Glomerular visceral epithelial cell (primary cell): ENCODE measurements at regions not wholly inside any gene's neighbourhood (a gene's known extent, or its start where the extent isn't known, plus 50 kb on each side); places are given as distances from the start of the nearest gene placed in this dataset.

ENCODE experiments used
- DNase-seq: peaks from one replicate; pipeline ENCODE4 v3.0.0-alpha.2; 2016; ENCODE audit errors: extremely low spot score

- DNase-seq, result no peak
Observed at GRCh38 chr17:77488531-77489238, 347.9 kb downstream of the SEC14L1 start.

DNA sequence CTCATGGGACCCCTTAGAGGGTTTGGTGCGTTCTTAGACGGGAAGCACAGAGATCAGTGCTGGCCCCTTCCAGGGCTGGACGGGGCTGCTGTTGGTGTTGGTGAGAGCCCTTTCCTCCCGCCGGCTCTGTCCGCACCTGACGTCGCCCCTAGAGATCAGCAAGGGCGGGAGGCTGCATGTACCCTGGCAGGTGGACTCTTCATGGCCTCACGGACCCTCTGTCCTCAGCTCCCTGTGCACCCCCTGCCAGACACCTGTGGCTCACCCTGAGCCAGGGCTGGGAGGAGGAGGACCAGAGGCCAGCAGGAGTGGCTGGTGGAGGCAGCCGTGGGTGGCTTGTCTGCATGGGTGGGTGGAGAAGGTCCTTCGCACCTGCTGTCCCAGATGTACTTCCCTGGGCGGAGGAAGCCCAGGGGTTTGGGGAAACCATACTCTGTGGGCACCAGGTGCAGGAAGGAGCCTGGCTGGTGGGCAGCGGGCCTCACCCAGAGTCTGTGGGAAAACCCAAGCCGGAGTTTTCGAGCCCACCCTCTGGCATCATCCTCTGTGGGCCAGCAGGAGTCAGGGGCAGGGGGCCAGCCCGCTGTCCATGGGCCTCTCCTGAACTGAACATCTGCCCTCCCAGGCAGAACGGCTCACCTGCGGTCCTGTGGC lies 348.6 kb downstream of the SEC14L1 start:
- DNase-seq, result no peak

DNA sequence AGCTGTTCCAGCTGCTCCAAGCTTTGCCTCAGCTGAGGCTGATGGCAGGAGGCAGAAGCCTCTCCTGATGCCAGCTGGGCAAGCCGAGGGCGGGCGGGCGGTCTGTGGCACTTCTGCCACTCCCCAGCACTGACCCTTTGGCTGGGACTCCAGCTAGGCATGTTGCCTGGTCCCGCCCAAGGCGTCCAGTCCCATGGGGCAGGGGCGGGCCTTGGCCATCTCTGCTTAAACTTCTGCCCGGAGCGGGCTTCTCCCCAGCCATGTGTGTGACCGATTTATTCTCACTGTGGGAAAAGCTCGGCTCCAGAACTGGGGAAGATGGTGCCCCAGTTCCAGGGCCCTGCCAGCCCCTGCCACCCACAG lies 349.1 kb downstream of the SEC14L1 start:
- DNase-seq, result no peak

- no peak for DNase-seq
Observed at GRCh38 chr17:77490361-77491183, 349.8 kb downstream of the SEC14L1 start.

DNA sequence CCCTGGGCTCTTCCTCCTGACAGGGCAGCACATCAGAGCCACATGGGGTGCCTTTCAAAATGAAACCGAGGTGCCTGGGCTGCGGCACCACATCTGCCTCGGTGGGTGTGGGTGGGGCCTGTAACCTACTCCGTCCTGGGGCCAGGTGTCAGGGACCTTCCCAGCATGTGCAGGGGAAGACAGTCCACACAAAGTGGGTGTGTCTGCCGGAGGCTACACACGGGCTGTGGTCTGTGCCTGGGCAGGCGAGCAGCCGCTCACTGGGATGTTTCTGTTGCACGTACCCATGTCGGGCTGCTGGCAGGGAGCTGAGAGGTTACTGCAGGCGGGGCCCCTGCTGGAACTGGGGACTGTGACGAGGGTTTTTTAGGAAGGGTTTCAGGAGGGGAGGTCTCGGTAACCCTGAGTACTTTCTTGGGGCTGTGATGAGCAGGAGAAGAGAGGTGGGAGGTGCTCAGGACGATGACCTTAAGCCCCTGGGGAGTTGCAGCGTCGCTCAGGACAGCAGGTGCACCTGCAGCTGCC lies 351.2 kb downstream of the SEC14L1 start:
- DNase-seq, result no peak

DNA sequence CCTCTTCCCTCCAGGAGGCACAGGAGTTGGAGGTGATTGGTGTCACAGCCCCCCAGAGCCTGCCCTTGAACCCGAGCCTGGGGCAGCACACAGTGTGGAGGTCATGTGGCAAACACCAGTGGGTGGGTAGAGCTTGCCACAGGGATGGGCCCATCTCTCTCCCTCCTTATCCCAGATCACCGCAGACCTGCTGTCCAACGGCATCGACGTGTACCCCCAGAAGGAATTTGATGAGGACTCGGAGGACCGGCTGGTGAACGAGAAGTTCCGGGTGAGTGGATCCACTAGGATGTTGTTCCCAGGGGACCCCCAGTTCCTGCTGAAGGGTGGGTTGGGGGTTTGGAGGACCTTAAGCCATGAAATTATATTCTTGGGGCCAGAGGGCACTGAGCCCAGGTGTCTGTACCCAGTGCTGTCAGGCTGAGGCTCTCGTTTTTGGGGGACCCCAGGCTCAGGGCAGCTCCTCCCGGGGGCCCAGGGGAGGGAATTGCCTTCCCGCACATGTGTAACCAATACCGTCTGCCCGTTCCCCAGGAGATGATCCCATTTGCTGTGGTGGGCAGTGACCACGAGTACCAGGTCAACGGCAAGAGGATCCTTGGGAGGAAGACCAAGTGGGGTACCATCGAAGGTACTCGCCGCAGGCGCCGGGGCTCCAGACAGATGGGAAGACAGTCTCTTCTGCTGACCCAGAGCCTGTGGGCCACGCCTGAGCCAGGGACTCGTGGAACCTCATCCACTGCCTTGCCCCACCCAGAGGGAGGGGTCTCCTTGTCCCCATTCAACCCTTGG lies 351.9 kb downstream of the SEC14L1 start:
- no peak for DNase-seq

GRCh38 chr17:77493238-77493820 lies 352.6 kb downstream of the SEC14L1 start:
- no peak for DNase-seq

GRCh38 chr17:77493901-77494663 lies 353.3 kb downstream of the SEC14L1 start:
- DNase-seq, result no peak

DNA sequence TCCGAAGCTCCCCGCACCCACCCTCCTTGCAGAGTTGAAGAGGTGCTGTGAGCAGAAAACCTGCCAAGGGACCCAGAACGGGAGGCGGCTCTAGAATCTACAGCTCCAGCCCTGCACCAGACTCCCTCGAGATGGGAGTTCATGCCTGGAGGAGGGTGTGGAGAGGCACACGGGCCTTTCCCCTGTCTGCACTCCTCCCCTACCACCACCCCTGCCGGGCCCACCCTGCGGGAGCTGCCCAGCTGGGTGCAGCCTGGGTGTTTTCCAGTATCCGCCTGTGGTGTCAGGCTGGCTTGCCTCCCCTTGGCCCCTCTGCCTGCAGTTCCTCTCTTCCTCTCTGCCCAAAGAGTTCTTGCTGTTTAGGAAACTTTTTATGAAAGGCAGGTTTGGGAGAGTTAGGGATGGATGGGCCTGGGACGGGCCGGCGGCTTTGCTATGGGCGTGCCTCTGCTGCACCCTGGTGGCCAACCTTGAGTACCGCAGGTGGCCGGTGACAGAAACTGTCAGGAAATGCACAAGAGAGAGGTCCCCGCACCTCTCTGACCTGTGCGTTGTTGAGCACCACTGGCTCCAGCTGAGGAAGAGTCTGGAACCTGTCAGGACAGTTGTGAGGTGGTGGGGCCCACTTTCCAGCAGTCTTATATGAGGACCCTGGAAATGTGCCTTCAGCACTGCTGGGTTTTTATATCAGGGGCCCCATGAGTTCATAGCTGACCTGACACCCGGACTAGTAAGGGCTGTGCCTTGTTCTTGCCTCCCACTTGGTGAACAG lies 354.1 kb downstream of the SEC14L1 start:
- DNase-seq, result peak; percentile 79

- no peak for DNase-seq
Observed at GRCh38 chr17:77495575-77495974, 354.8 kb downstream of the SEC14L1 start.

GRCh38 chr17:77496401-77496801 lies 355.6 kb downstream of the SEC14L1 start:
- DNase-seq, result no peak

- DNase-seq, result no peak
Observed at GRCh38 chr17:77496831-77497577, 356.2 kb downstream of the SEC14L1 start.

DNA sequence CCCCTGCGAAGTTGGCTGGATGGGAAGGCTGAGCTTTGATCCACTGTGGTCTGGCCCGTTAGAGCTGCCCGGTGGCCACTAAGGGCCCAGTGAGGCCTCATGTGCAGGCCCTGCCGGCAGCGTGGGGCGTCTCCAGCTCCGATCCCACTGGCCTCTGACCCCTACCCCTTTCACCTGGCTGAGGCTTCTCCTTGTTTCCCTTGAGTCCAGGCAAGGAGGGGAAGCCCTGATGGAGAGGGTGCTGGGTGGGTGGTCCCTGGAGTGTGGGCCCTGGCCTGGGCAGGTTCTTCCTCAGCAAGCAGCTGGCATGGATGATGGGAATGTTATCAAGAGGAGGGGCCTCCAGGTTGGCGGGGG lies 356.8 kb downstream of the SEC14L1 start:
- no peak for DNase-seq

GRCh38 chr17:77498091-77498741 lies 357.4 kb downstream of the SEC14L1 start:
- no peak for DNase-seq

GRCh38 chr17:77498791-77499698 lies 358.3 kb downstream of the SEC14L1 start:
- no peak for DNase-seq

DNA sequence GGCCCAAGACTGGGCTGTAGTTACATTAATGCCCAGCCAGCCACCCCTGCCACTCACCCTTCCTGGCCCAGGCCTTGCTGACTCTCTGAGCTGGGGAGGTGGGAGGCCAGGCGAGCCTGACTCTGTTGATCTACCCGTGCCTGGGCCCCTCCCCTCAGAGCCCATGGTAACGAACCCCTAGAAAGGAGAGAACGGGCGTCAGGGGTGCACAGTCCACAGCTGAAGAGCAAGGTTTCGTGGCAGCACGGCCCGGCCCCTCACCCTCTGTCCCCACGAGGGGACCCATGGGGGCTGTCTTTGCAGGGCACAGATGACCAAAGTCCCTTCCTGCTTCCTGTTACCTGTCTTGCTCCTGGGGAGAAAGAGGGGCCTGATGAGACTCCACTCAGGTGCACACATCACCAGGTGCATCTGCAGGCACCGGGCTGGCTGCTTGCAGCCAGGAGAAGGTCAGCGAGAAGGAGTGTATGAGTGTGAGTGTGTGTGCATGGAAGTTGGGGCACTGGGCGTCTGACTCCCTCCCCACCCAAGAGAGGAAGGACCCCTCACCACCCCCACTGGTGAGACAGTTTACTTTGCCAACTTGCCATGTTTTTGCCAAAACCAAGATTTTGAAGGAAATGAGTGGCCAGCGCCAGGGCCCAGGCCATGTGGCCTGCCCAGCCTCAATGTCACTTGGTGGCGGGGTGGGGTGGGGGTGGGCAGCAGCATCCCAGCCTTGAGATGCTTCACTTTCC lies 359.1 kb downstream of the SEC14L1 start:
- no peak for DNase-seq

DNA sequence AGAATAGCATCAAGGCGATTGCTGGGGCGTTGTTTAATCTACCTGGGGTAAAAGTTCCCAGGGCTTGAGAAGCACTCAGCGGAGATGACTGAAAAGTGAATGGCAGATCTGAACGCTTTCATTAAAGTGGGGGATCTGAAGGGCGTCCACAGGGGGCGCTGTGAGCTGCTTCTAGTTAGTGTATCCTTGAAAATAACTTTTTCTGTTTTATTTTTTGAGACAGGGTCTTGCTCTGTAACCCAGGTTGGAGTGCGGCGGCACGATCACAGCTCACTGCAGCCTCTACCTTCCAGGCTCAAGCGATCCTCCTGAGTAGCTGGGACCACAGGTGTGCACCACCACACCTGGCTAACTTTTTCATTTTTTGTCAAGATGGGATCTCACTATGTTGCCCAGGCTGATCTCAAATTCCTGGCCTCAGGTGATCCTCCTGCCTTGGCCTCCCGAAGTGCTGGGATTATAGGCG lies 360.4 kb downstream of the SEC14L1 start:
- no peak for DNase-seq
